ENCODE measurements at regions not wholly inside any gene's neighbourhood (a gene's known extent, or its start where the extent isn't known, plus 50 kb on each side); places are given as distances from the start of the nearest gene placed in this dataset.

DNA sequence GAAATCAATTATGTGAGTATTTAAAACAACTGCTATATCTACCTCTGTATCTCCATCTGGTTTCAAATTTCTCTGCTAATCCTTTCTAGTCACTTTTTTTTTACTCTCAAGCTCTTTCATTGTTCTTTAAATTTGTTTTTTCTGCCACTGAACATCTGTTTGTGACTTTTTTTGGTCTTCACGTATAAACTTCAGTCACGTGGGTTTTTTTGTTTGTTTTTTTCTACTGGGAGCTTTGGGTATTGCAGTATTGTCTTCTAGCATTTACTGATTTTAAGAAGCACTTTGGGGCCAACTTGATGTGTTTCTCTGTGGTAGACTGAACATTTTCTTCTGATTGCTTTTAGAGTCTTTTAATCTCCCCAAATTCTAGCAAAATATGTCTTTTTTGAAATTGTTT, 262.6 kb upstream of the RXFP2 start:
- TF ChIP-seq, protein P1, sequence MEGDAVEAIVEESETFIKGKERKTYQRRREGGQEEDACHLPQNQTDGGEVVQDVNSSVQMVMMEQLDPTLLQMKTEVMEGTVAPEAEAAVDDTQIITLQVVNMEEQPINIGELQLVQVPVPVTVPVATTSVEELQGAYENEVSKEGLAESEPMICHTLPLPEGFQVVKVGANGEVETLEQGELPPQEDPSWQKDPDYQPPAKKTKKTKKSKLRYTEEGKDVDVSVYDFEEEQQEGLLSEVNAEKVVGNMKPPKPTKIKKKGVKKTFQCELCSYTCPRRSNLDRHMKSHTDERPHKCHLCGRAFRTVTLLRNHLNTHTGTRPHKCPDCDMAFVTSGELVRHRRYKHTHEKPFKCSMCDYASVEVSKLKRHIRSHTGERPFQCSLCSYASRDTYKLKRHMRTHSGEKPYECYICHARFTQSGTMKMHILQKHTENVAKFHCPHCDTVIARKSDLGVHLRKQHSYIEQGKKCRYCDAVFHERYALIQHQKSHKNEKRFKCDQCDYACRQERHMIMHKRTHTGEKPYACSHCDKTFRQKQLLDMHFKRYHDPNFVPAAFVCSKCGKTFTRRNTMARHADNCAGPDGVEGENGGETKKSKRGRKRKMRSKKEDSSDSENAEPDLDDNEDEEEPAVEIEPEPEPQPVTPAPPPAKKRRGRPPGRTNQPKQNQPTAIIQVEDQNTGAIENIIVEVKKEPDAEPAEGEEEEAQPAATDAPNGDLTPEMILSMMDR (IDR thresholded peaks at IDR 0.05), result no peak
- TF ChIP-seq POLR2A (IDR thresholded peaks at IDR 0.05), result no peak
